Astrocyte (in vitro differentiated cells and primary cell): ENCODE measurements at regions not wholly inside any gene's neighbourhood (a gene's known extent, or its start where the extent isn't known, plus 50 kb on each side); places are given as distances from the start of the nearest gene placed in this dataset.
A peak's percentile ranks its signal among the peaks of the same experiment; 100 is the strongest.

Source experiments
- DNase-seq: peaks from one replicate; pipeline ENCODE4 v3.0.0-alpha.2; 2010; ENCODE audit warnings: low read depth
- FAIRE-seq: peaks from 2 replicates; lab custom pipeline; 2011; peaks lifted over from hg19 to GRCh38; lab: Jason Lieb, UNC
- H2AFZ ChIP-seq: 2 replicates; pipeline ENCODE4 v1.6.0; 2012; ENCODE audit warnings: low read depth, low read length, inconsistent platforms
- H3K27ac ChIP-seq: 2 replicates; pipeline ENCODE4 v1.5.1; 2011; ENCODE audit warnings: low read depth, low read length, inconsistent platforms
- H3K27me3 ChIP-seq: 2 replicates; pipeline ENCODE4 v1.6.0; 2011; ENCODE audit warnings: low read length, inconsistent platforms; ENCODE audit not compliant: insufficient read depth
- H3K36me3 ChIP-seq: 2 replicates; pipeline ENCODE4 v1.5.1; 2011; ENCODE audit warnings: low read length, inconsistent platforms; ENCODE audit not compliant: insufficient read depth
- H3K4me1 ChIP-seq: 2 replicates; pipeline ENCODE4 v1.5.1; 2011; ENCODE audit warnings: low read length, inconsistent platforms; ENCODE audit not compliant: insufficient read depth
- H3K4me2 ChIP-seq: 2 replicates; pipeline ENCODE4 v1.6.0; 2012; ENCODE audit warnings: low read length, inconsistent platforms
- H3K4me3 ChIP-seq: 2 replicates; pipeline ENCODE4 v1.5.1; 2011; ENCODE audit warnings: low read depth, mild to moderate bottlenecking, low read length, inconsistent platforms; ENCODE audit not compliant: insufficient read depth
- H3K79me2 ChIP-seq: 2 replicates; pipeline ENCODE4 v1.6.0; 2012; ENCODE audit warnings: mild to moderate bottlenecking, low read length, inconsistent platforms; ENCODE audit not compliant: insufficient read depth
- H3K9ac ChIP-seq: 2 replicates; pipeline ENCODE4 v1.6.0; 2012; ENCODE audit warnings: mild to moderate bottlenecking, low read length, inconsistent platforms
- H3K9me3 ChIP-seq: 2 replicates; pipeline ENCODE4 v1.5.1; 2012; ENCODE audit warnings: low read depth, mild to moderate bottlenecking, low read length, inconsistent platforms; ENCODE audit not compliant: insufficient read depth
- H4K20me1 ChIP-seq: 2 replicates; pipeline ENCODE4 v1.6.0; 2012; ENCODE audit warnings: low read length, inconsistent platforms; ENCODE audit not compliant: insufficient read depth
- H3K27ac Mint-ChIP-seq: one replicate; pipeline ENCODE4 v1.8.0; 2021; ENCODE audit warnings: mild to moderate bottlenecking, mixed read lengths; ENCODE audit not compliant: unreplicated experiment
- H3K27me3 Mint-ChIP-seq: one replicate; pipeline ENCODE4 v1.8.0; 2021; ENCODE audit warnings: low read depth, mixed read lengths; ENCODE audit not compliant: unreplicated experiment
- H3K36me3 Mint-ChIP-seq: one replicate; pipeline ENCODE4 v1.8.0; 2021; ENCODE audit warnings: low read depth, mixed read lengths; ENCODE audit not compliant: unreplicated experiment
- H3K4me1 Mint-ChIP-seq: one replicate; pipeline ENCODE4 v1.8.0; 2021; ENCODE audit warnings: low read depth, mixed read lengths; ENCODE audit not compliant: unreplicated experiment
- H3K4me3 Mint-ChIP-seq: one replicate; pipeline ENCODE4 v1.8.0; 2021; ENCODE audit warnings: mild to moderate bottlenecking, moderate library complexity, mixed read lengths; ENCODE audit not compliant: unreplicated experiment
- H3K9me3 Mint-ChIP-seq: one replicate; pipeline ENCODE4 v1.8.0; 2021; ENCODE audit warnings: mild to moderate bottlenecking, mixed read lengths; ENCODE audit not compliant: unreplicated experiment
- CTCF ChIP-seq: IDR thresholded peaks from 2 replicates; pipeline ENCODE4 v1.5.1; 2011; ENCODE audit warnings: low read depth, mild to moderate bottlenecking, inconsistent platforms, low read length, moderate library complexity; ENCODE audit not compliant: insufficient read depth
- EZH2 ChIP-seq: IDR thresholded peaks from 2 replicates; pipeline ENCODE4 v1.6.1; 2012; ENCODE audit warnings: mild to moderate bottlenecking, low read length, inconsistent platforms; ENCODE audit not compliant: insufficient read depth

DNA sequence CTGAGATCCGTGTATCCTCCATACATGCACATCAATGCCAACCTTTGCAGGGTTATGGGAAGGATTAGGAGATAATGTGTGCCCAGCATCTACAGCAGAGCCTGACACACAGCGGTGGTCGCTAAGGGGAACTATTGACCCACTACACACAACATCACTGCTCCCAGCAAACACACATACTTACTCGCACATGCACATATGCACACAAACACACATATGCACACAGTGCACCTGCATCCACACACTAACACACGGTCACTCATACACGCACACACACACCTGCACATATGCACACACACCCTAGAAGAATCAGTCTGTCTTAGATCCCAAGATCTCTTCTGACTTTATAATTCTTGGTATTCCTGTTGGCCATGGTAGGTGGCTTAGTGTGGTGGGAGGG, 118.3 kb downstream of the GYPC start:
- no peak for TF ChIP-seq EZH2
- no peak for TF ChIP-seq CTCF
- H3K36me3 ChIP-seq = no peaks in the 10 kb centered on the region
- Mint-ChIP-seq H3K27me3 (peaks cover 68% of the 10 kb centered on the region), H3K4me1 (peaks cover 6% of the 10 kb centered on the region), H3K36me3 (no peaks in the 10 kb centered on the region), H3K4me3 (no peak overlapping the region), H3K27ac (no peak overlapping the region), H3K9me3 (peaks cover 6% of the 10 kb centered on the region)
- DNase-seq = no peak
- no peak overlapping the region for H3K4me2 ChIP-seq
- peaks cover 3% of the 10 kb centered on the region for H3K27me3 ChIP-seq
- no peak overlapping the region for H2AFZ ChIP-seq
- H3K9ac ChIP-seq = no peak overlapping the region
- H3K27ac ChIP-seq = no peak overlapping the region
- H3K4me3 ChIP-seq = no peak overlapping the region
- FAIRE-seq = no peak
- no peaks in the 10 kb centered on the region for H3K79me2 ChIP-seq
- peaks cover 5% of the 10 kb centered on the region for H3K4me1 ChIP-seq
- no peaks in the 10 kb centered on the region for H3K9me3 ChIP-seq
- H4K20me1 ChIP-seq = no peaks in the 10 kb centered on the region

GRCh38 chr2:126774761-126775160, 118.8 kb downstream of the GYPC start:
- Mint-ChIP-seq H3K27me3 (peaks cover 68% of the 10 kb centered on the region), H3K4me1 (peaks cover 6% of the 10 kb centered on the region), H3K36me3 (no peaks in the 10 kb centered on the region), H3K9me3 (peaks cover 2% of the 10 kb centered on the region), H3K4me3 (no peak overlapping the region), H3K27ac (no peak overlapping the region)
- no peak for FAIRE-seq
- Histone ChIP-seq H3K4me2 (no peak overlapping the region), H3K9ac (no peak overlapping the region), H3K4me1 (peaks cover 5% of the 10 kb centered on the region), H3K9me3 (no peaks in the 10 kb centered on the region), H4K20me1 (no peaks in the 10 kb centered on the region), H3K27me3 (peaks cover 3% of the 10 kb centered on the region), H2AFZ (no peak overlapping the region), H3K27ac (no peak overlapping the region), H3K36me3 (no peaks in the 10 kb centered on the region), H3K79me2 (no peaks in the 10 kb centered on the region), H3K4me3 (no peak overlapping the region)
- TF ChIP-seq CTCF (no peak), EZH2 (no peak)
- DNase-seq = no peak

- H3K27me3 ChIP-seq = peaks cover 3% of the 10 kb centered on the region
- no peak overlapping the region for H3K27ac ChIP-seq
- Mint-ChIP-seq H3K4me1 (peaks cover 6% of the 10 kb centered on the region), H3K36me3 (no peaks in the 10 kb centered on the region), H3K27me3 (peaks cover 68% of the 10 kb centered on the region), H3K4me3 (peak overlapping the region; percentile 77), H3K9me3 (peaks cover 2% of the 10 kb centered on the region), H3K27ac (no peak overlapping the region)
- H3K9me3 ChIP-seq = no peaks in the 10 kb centered on the region
- H3K9ac ChIP-seq = no peak overlapping the region
- no peaks in the 10 kb centered on the region for H3K36me3 ChIP-seq
- FAIRE-seq (no peak), DNase-seq (no peak)
- TF ChIP-seq EZH2 (no peak), CTCF (no peak)
- peaks cover 5% of the 10 kb centered on the region for H3K4me1 ChIP-seq
- peak overlapping the region; percentile 12 for H2AFZ ChIP-seq
- H3K4me3 ChIP-seq = no peak overlapping the region
- H3K4me2 ChIP-seq = no peak overlapping the region
- no peaks in the 10 kb centered on the region for H3K79me2 ChIP-seq
- no peaks in the 10 kb centered on the region for H4K20me1 ChIP-seq
Measured at GRCh38 chr2:126775300-126775985, 119.5 kb downstream of the GYPC start.
